ENCODE measurements at regions not wholly inside any gene's neighbourhood (a gene's known extent, or its start where the extent isn't known, plus 50 kb on each side); places are given as distances from the start of the nearest gene placed in this dataset.

DNA sequence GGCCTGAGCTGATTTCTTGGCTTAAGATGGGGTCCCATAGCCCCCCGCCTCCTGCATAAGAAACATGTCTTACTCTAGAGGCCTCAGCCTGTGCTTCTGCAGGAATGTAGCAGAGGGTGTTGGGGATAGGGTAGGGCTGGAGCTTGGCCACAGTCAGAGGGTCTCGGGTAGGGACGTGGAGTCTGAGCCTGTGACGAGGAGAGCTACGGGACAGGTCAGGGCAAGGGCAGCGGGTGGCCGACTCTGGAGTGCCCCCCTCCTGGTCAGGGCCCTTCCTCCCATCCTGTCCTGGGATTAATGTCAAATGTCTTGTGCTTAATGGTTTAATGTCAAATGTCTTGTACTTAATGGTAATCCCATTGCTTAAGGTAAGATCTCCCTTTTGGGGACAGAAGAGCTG lies 130.4 kb downstream of the GLI2 start:
- TF ChIP-seq FOXK2 (IDR thresholded peaks at IDR 0.05) (no peak), CTBP1 (IDR thresholded peaks at IDR 0.05; ENCODE audit: borderline replicate concordance) (no peak), TARDBP (IDR thresholded peaks at IDR 0.05) (no peak), NFRKB (IDR thresholded peaks at IDR 0.05) (no peak), SP1 (IDR thresholded peaks at IDR 0.05) (no peak)
- TF ChIP-seq, protein P1, sequence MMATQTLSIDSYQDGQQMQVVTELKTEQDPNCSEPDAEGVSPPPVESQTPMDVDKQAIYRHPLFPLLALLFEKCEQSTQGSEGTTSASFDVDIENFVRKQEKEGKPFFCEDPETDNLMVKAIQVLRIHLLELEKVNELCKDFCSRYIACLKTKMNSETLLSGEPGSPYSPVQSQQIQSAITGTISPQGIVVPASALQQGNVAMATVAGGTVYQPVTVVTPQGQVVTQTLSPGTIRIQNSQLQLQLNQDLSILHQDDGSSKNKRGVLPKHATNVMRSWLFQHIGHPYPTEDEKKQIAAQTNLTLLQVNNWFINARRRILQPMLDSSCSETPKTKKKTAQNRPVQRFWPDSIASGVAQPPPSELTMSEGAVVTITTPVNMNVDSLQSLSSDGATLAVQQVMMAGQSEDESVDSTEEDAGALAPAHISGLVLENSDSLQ (IDR thresholded peaks at IDR 0.05) = no peak
